PC-9 (cell line): ENCODE measurements at regions not wholly inside any gene's neighbourhood (a gene's known extent, or its start where the extent isn't known, plus 50 kb on each side); places are given as distances from the start of the nearest gene placed in this dataset.

Experiments
- EZH2 ChIP-seq: fragments of 200-600 bp; sonication (generic); IDR thresholded peaks from 2 replicates; pipeline ENCODE4 v1.8.0; 2017; ENCODE audit warnings: antibody characterized with exemption, low read depth
- TF ChIP-seq, protein P1 (sequence below): fragments of 200-600 bp; sonication (generic); conservative IDR thresholded peaks from 2 replicates; pipeline ENCODE4 v1.6.1; 2017; ENCODE audit warnings: mixed run types, antibody characterized with exemption, mild to moderate bottlenecking, moderate library complexity

DNA sequence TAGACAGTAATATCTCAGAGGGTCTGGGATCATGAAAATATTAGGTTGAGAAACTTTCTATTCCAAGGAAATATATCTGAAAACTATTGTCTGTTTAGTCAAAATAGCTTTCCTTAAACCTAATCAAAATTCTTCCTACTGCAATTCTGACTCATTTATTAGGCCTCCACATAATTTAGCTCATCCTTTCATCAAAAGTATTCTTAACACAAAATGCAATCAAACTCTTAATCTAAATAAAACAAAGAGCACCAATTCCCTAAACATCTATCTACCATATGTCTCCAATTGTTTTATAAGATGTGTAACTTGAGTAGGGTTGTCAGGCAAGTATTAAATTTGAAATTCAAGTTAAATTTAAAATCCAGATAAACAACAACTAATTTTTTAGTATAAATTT, 142.1 kb downstream of the PLK2 start:
- TF ChIP-seq, protein P1, sequence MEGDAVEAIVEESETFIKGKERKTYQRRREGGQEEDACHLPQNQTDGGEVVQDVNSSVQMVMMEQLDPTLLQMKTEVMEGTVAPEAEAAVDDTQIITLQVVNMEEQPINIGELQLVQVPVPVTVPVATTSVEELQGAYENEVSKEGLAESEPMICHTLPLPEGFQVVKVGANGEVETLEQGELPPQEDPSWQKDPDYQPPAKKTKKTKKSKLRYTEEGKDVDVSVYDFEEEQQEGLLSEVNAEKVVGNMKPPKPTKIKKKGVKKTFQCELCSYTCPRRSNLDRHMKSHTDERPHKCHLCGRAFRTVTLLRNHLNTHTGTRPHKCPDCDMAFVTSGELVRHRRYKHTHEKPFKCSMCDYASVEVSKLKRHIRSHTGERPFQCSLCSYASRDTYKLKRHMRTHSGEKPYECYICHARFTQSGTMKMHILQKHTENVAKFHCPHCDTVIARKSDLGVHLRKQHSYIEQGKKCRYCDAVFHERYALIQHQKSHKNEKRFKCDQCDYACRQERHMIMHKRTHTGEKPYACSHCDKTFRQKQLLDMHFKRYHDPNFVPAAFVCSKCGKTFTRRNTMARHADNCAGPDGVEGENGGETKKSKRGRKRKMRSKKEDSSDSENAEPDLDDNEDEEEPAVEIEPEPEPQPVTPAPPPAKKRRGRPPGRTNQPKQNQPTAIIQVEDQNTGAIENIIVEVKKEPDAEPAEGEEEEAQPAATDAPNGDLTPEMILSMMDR, result no peak
- no peak for TF ChIP-seq EZH2
